ENCODE measurements at regions not wholly inside any gene's neighbourhood (a gene's known extent, or its start where the extent isn't known, plus 50 kb on each side); places are given as distances from the start of the nearest gene placed in this dataset.

- Histone ChIP-seq H3K27ac (no peak overlapping the region), H3K4me1 (peaks cover 0 to 14% of the 10 kb centered on the region in 2 donors), H3K4me3 (no peak overlapping the region), H3K27me3 (no peaks in the 10 kb centered on the region), H3K36me3 (no peaks in the 10 kb centered on the region), H3K9me3 (no peaks in the 10 kb centered on the region)
- no peak for DNase-seq
- no peak for TF ChIP-seq CTCF (IDR thresholded peaks at IDR 0.05)
- no peak for TF ChIP-seq POLR2A (IDR thresholded peaks at IDR 0.05)
- intact Hi-C loops (cut with DNase I; ENCODE audit: low total_unique reads) = no loop called here
Measured at GRCh38 chr5:159507055-159507454, 176.8 kb upstream of the IL12B start.

GRCh38 chr5:159507661-159508060 lies 177.4 kb upstream of the IL12B start:
- H3K9me3 ChIP-seq = no peaks in the 10 kb centered on the region
- no peak overlapping the region for H3K4me3 ChIP-seq
- no peak for DNase-seq
- H3K27me3 ChIP-seq = no peaks in the 10 kb centered on the region
- H3K36me3 ChIP-seq = no peaks in the 10 kb centered on the region
- peak overlapping the region; percentile 5 to 53 for H3K27ac ChIP-seq
- no peak for TF ChIP-seq CTCF (IDR thresholded peaks at IDR 0.05)
- no peak for TF ChIP-seq POLR2A (IDR thresholded peaks at IDR 0.05)
- intact Hi-C loops (cut with DNase I; ENCODE audit: low total_unique reads) = no loop called here
- peaks cover 0 to 14% of the 10 kb centered on the region in 2 donors for H3K4me1 ChIP-seq

GRCh38 chr5:159508344-159508743 lies 178.1 kb upstream of the IL12B start:
- peak; percentile 19 to 38 for DNase-seq
- no peak for TF ChIP-seq POLR2A (IDR thresholded peaks at IDR 0.05)
- no peak for TF ChIP-seq CTCF (IDR thresholded peaks at IDR 0.05)
- H3K27ac ChIP-seq = peak overlapping the region; percentile 5 to 53
- intact Hi-C loops (cut with DNase I; ENCODE audit: low total_unique reads) = no loop called here
- peaks cover 0 to 14% of the 10 kb centered on the region in 2 donors for H3K4me1 ChIP-seq
- H3K27me3 ChIP-seq = no peaks in the 10 kb centered on the region
- H3K36me3 ChIP-seq = no peaks in the 10 kb centered on the region
- no peaks in the 10 kb centered on the region for H3K9me3 ChIP-seq
- no peak overlapping the region for H3K4me3 ChIP-seq

- Histone ChIP-seq H3K27me3 (no peaks in the 10 kb centered on the region), H3K27ac (peak overlapping the region in 1 of 2 donors; percentile 53), H3K36me3 (no peaks in the 10 kb centered on the region), H3K9me3 (no peaks in the 10 kb centered on the region), H3K4me1 (peaks cover 0 to 14% of the 10 kb centered on the region in 2 donors), H3K4me3 (no peak overlapping the region)
- TF ChIP-seq CTCF (IDR thresholded peaks at IDR 0.05) (no peak), POLR2A (IDR thresholded peaks at IDR 0.05) (no peak)
- DNase-seq = no peak
- intact Hi-C loops (cut with DNase I; ENCODE audit: low total_unique reads) = no loop called here
Measured at GRCh38 chr5:159509002-159509660, 178.8 kb upstream of the IL12B start.

- no peak for TF ChIP-seq CTCF (IDR thresholded peaks at IDR 0.05)
- no peak for TF ChIP-seq POLR2A (IDR thresholded peaks at IDR 0.05)
- no peak overlapping the region for H3K27ac ChIP-seq
Measured at GRCh38 chr5:159510282-159510681, 180.0 kb upstream of the IL12B start.

More at GRCh38 chr5:159510282-159510681, 180.0 kb upstream of the IL12B start:
- intact Hi-C loops (cut with DNase I; ENCODE audit: low total_unique reads) = loop anchor here (10.0 kb wide), 1 partner anchor 405 kb away; the partner anchor contains the start of gene ADRA1B
- no peaks in the 10 kb centered on the region for H3K27me3 ChIP-seq
- no peaks in the 10 kb centered on the region for H3K9me3 ChIP-seq
- no peak overlapping the region for H3K4me3 ChIP-seq
- no peaks in the 10 kb centered on the region for H3K36me3 ChIP-seq
- peaks cover 0 to 10% of the 10 kb centered on the region in 2 donors for H3K4me1 ChIP-seq
- DNase-seq = peak; percentile 24 to 33

Measured in uterus (tissue), 3 donors.